SK-N-SH (cell line): ENCODE measurements at regions not wholly inside any gene's neighbourhood (a gene's known extent, or its start where the extent isn't known, plus 50 kb on each side); places are given as distances from the start of the nearest gene placed in this dataset.

Source experiments
- CTCF ChIA-PET: fragments of 300-600, 350-600 bp; formaldehyde crosslinking; extraction: SDS; loops from one replicate; lab custom pipeline; 2021; lab: Yijun Ruan, JAX
- POLR2A ChIA-PET: fragments of 350-600 bp; sonication (Branson Sonifier 250); formaldehyde crosslinking; extraction: SDS; loops from one replicate; lab custom pipeline; 2020; ENCODE audit warnings: antibody characterized with exemption, inconsistent platforms; lab: Yijun Ruan, JAX
- DNase-seq: peaks from one replicate; pipeline ENCODE4 v3.0.0; 2012
- H2AFZ ChIP-seq: fragments of 200-600 bp; sonication (generic); 2 replicates; pipeline ENCODE4 v1.8.1; 2016; ENCODE audit warnings: antibody characterized with exemption, mild to moderate bottlenecking, low read depth
- H3F3A ChIP-seq: fragments of 200-600 bp; sonication (generic); replicated peaks from 2 replicates; pipeline ENCODE3; 2016; ENCODE audit warnings: antibody characterized with exemption, mild to moderate bottlenecking; ENCODE audit not compliant: insufficient read depth
- H3K27ac ChIP-seq, 2 experiments: fragments of 200-500 bp in 1 of 2; fragments of 200-600 bp in 1 of 2; sonication (Bioruptor generic) in 1 of 2; sonication (generic), shearing (Covaris generic) in 1 of 2; 2 replicates each; pipeline versions ENCODE4 v1.5.1 to v1.6.1; 2014 to 2016; ENCODE audit warnings: low read depth in 2 of 2, inconsistent platforms in 1 of 2, low read length in 1 of 2, mild to moderate bottlenecking in 1 of 2, mixed read lengths in 1 of 2
- H3K27me3 ChIP-seq: fragments of 200-600 bp; sonication (generic), shearing (Covaris generic); 2 replicates; pipeline ENCODE4 v1.6.1; 2016; ENCODE audit warnings: mixed run types; ENCODE audit not compliant: insufficient read depth
- H3K36me3 ChIP-seq, 2 experiments: fragments of 200-500 bp in 1 of 2; fragments of 200-600 bp in 1 of 2; sonication (Bioruptor generic) in 1 of 2; sonication (generic) in 1 of 2; replicated peaks in 1 of 2; 2 replicates each; pipeline versions ENCODE3 to v1.5.1; 2014 to 2016; ENCODE audit warnings: low read length in 1 of 2, mild to moderate bottlenecking in 1 of 2; ENCODE audit not compliant: insufficient read depth in 2 of 2, control insufficient read depth in 1 of 2
- H3K4me1 ChIP-seq, 2 experiments: fragments of 200-500 bp in 1 of 2; fragments of 200-600 bp in 1 of 2; sonication (Bioruptor generic) in 1 of 2; sonication (generic), shearing (Covaris generic) in 1 of 2; 2 replicates each; pipeline versions ENCODE4 v1.5.1 to v1.6.1; 2014 to 2016; ENCODE audit warnings: low read depth in 1 of 2, low read length in 1 of 2, mixed run types in 1 of 2; ENCODE audit not compliant: insufficient read depth in 2 of 2, control insufficient read depth in 1 of 2
- H3K4me2 ChIP-seq: fragments of 200-600 bp; sonication (generic), shearing (Covaris generic); 2 replicates; pipeline ENCODE4 v1.6.1; 2017; ENCODE audit warnings: mixed run types
- H3K4me3 ChIP-seq, 2 experiments: fragments of 200-500 bp in 1 of 2; fragments of 200-600 bp in 1 of 2; sonication (Bioruptor generic) in 1 of 2; sonication (generic), shearing (Covaris generic) in 1 of 2; 2 replicates each; pipeline versions ENCODE4 v1.5.1 to v1.8.1; 2014 to 2016; ENCODE audit warnings: low read depth in 2 of 2, inconsistent platforms in 1 of 2, low read length in 1 of 2, mild to moderate bottlenecking in 1 of 2, mixed read lengths in 1 of 2, moderate library complexity in 1 of 2
- H3K79me2 ChIP-seq: fragments of 200-600 bp; sonication (generic); 2 replicates; pipeline ENCODE4 v1.8.1; 2017; ENCODE audit warnings: mild to moderate bottlenecking; ENCODE audit not compliant: insufficient read depth
- H3K9ac ChIP-seq: fragments of 200-600 bp; sonication (generic); 2 replicates; pipeline ENCODE4 v1.6.1; 2017; ENCODE audit warnings: mixed run types
- H3K9me2 ChIP-seq: fragments of 200-600 bp; sonication (generic); 2 replicates; pipeline ENCODE4 v1.6.1; 2017; ENCODE audit warnings: mixed run types
- H3K9me3 ChIP-seq: fragments of 200-600 bp; sonication (generic); 2 replicates; pipeline ENCODE4 v1.6.1; 2017; ENCODE audit warnings: mixed run types, mild to moderate bottlenecking, moderate library complexity
- H4K20me1 ChIP-seq: fragments of 200-600 bp; sonication (generic); 2 replicates; pipeline ENCODE4 v1.6.1; 2017; ENCODE audit warnings: mild to moderate bottlenecking, mixed run types; ENCODE audit not compliant: insufficient read depth
- CHD2 ChIP-seq: fragments of 150-350 bp; IDR thresholded peaks from 2 replicates; pipeline ENCODE4 v1.6.1; 2018; ENCODE audit warnings: low read length; ENCODE audit not compliant: partially characterized antibody
- ELF1 ChIP-seq: IDR thresholded peaks from 2 replicates; pipeline ENCODE4 v1.4.0; 2012
- EP300 ChIP-seq, 2 experiments: IDR thresholded peaks; 2 replicates each; pipeline versions ENCODE4 v1.4.0 to v1.6.1; 2012; ENCODE audit warnings: borderline replicate concordance in 1 of 2, low read depth in 1 of 2, low read length in 1 of 2
- EZH2phosphoT487 ChIP-seq: fragments of 200-600 bp; sonication (generic); IDR thresholded peaks from 2 replicates; pipeline ENCODE4 v1.6.1; 2017; ENCODE audit warnings: low read depth, mixed run types, mild to moderate bottlenecking, antibody characterized with exemption, moderate library complexity, borderline replicate concordance
- FOXJ3 ChIP-seq: sonication (generic); formaldehyde crosslinking; IDR thresholded peaks from 2 replicates; pipeline ENCODE4 v1.5.1; 2020; ENCODE audit warnings: mild to moderate bottlenecking, missing genetic modification reagents
- GABPA ChIP-seq: IDR thresholded peaks from 2 replicates; pipeline ENCODE4 v1.4.0; 2012; ENCODE audit warnings: low read depth, mild to moderate bottlenecking
- JUND ChIP-seq: IDR thresholded peaks from 2 replicates; pipeline ENCODE4 v1.4.0; 2012
- NFIC ChIP-seq: IDR thresholded peaks from 2 replicates; pipeline ENCODE4 v1.4.0; 2012; ENCODE audit warnings: borderline replicate concordance
- NRF1 ChIP-seq: IDR thresholded peaks from 2 replicates; pipeline ENCODE4 v1.6.1; 2012; ENCODE audit warnings: low read depth, mild to moderate bottlenecking, low read length
- RAD21 ChIP-seq: IDR thresholded peaks from 2 replicates; pipeline ENCODE4 v1.6.1; 2012; ENCODE audit warnings: mild to moderate bottlenecking, low read length
- RCOR1 ChIP-seq: fragments of 150-350 bp; IDR thresholded peaks from 2 replicates; pipeline ENCODE4 v1.6.1; 2017; ENCODE audit warnings: antibody characterized with exemption, low read length
- REST ChIP-seq: IDR thresholded peaks from 2 replicates; pipeline ENCODE4 v1.6.1; 2012; ENCODE audit warnings: mild to moderate bottlenecking, low read depth, low read length, moderate library complexity
- RFX5 ChIP-seq: IDR thresholded peaks from 2 replicates; pipeline ENCODE4 v1.6.1; 2012; ENCODE audit warnings: mild to moderate bottlenecking, improper control_type of control experiment, low read length
- RXRA ChIP-seq: IDR thresholded peaks from 2 replicates; pipeline ENCODE4 v1.4.0; 2012; ENCODE audit warnings: low read depth, mild to moderate bottlenecking, borderline replicate concordance
- SIN3A ChIP-seq: IDR thresholded peaks from 2 replicates; pipeline ENCODE4 v1.6.1; 2012; ENCODE audit warnings: low read depth, mild to moderate bottlenecking, low read length, moderate library complexity, borderline replicate concordance
- SMC3 ChIP-seq: IDR thresholded peaks from 2 replicates; pipeline ENCODE4 v1.6.1; 2012; ENCODE audit warnings: low read depth, low read length, improper control_type of control experiment
- TAF1 ChIP-seq: IDR thresholded peaks from 2 replicates; pipeline ENCODE4 v1.6.1; 2012; ENCODE audit warnings: low read depth, mild to moderate bottlenecking, low read length, moderate library complexity, borderline replicate concordance
- USF2 ChIP-seq: fragments of 150-350 bp; IDR thresholded peaks from 2 replicates; pipeline ENCODE4 v1.6.1; 2017; ENCODE audit warnings: antibody characterized with exemption, low read length, low read depth, borderline replicate concordance
- YY1 ChIP-seq: IDR thresholded peaks from 2 replicates; pipeline ENCODE4 v1.4.0; 2012; ENCODE audit warnings: low read depth, mild to moderate bottlenecking
- WGBS: methylation state at CpG from one replicate; pipeline ENCODE4 v1.1.6; 2017; ENCODE audit warnings: low lambda C conversion rate; 5-methylcytosine and 5-hydroxymethylcytosine counted together
- TF ChIP-seq, protein P1 (sequence below): IDR thresholded peaks from 2 replicates; pipeline ENCODE4 v1.4.0; 2012; ENCODE audit warnings: low read depth, borderline replicate concordance
- TF ChIP-seq, protein P2 (sequence below): fragments of 150-350 bp; IDR thresholded peaks from 2 replicates; pipeline ENCODE4 v1.6.1; 2016; ENCODE audit warnings: mild to moderate bottlenecking, low read depth, low read length

DNA sequence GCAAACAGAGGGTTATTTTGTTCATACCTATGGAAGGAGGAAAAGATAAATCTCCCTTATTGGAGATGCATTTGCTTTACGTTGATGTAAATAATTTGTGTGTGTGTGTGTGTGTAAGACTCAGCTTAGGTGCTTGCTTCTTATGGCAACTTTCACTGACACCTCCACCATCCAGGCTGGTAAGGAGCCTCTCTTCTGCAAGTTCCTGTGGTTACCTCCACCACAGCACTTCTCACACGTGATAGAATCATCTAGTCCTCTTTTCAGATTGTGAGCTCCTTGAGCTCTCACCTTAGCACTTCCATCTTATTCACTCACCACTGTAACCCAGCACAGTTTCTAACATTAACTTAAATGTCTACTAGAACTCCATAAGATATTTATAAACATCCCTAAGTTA, 553.7 kb downstream of the FGF13 start:
- DNase-seq, result no peak
- H4K20me1 ChIP-seq, result no peaks in the 10 kb centered on the region
- no peak overlapping the region for H2AFZ ChIP-seq
- H3K9me2 ChIP-seq, result no peaks in the 10 kb centered on the region
- no peaks in the 10 kb centered on the region for H3K36me3 ChIP-seq
- H3K4me3 ChIP-seq, result no peak overlapping the region
- H3K79me2 ChIP-seq, result no peaks in the 10 kb centered on the region
- POLR2A ChIA-PET, result no interaction called here
- no peak for TF ChIP-seq ELF1
- no peak for TF ChIP-seq RXRA
- no peak for TF ChIP-seq NRF1
- no peak for TF ChIP-seq RFX5
- no peak for TF ChIP-seq TAF1
- TF ChIP-seq, protein P1, sequence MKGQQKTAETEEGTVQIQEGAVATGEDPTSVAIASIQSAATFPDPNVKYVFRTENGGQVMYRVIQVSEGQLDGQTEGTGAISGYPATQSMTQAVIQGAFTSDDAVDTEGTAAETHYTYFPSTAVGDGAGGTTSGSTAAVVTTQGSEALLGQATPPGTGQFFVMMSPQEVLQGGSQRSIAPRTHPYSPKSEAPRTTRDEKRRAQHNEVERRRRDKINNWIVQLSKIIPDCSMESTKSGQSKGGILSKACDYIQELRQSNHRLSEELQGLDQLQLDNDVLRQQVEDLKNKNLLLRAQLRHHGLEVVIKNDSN, result no peak
- no peak for TF ChIP-seq YY1
- TF ChIP-seq FOXJ3 (CRISPR knock-in tag), result no peak
- TF ChIP-seq JUND, result no peak
- H3K27ac ChIP-seq, result no peak overlapping the region
- no peak overlapping the region for H3K4me2 ChIP-seq
- no peaks in the 10 kb centered on the region for H3F3A ChIP-seq
- H3K27me3 ChIP-seq, result no peaks in the 10 kb centered on the region
- CTCF ChIA-PET, result no interaction called here
- no peaks in the 10 kb centered on the region for H3K4me1 ChIP-seq
- H3K9ac ChIP-seq, result no peak overlapping the region
- no peaks in the 10 kb centered on the region for H3K9me3 ChIP-seq
- 0% methylated on average over 2 of the region's 2 CpGs for WGBS

DNA sequence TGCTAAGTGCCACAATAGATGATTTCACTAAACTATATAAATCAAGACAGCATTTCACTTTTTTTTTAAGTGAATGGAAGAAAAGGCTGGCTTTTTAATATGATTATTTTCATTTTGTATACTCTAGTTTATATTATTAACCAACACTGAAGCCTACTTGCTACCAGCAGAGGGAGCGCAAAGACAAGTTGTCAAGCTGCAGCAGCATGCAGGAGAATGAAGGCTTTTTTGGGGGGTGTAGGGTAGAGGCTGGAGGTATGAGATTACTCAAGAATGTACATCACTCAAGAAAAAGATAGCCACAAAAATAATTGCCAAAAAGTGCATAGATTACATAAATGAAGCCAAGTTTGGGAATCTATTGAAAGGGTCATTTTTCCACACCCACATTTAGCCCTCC, 519.5 kb downstream of the FGF13 start:
- ChIA-PET POLR2A (no interaction called here), CTCF (interaction anchor here (0.6 to 1.2 kb wide), 6 partner anchors 13 to 1368 kb away, joined by 3 to 9 read pairs (median 4); no protein-coding TSS in a partner anchor)
- Histone ChIP-seq H3K27ac (no peak overlapping the region), H4K20me1 (no peaks in the 10 kb centered on the region), H3K79me2 (no peaks in the 10 kb centered on the region), H2AFZ (no peak overlapping the region), H3K9me2 (no peaks in the 10 kb centered on the region), H3F3A (no peaks in the 10 kb centered on the region), H3K27me3 (no peaks in the 10 kb centered on the region), H3K36me3 (no peaks in the 10 kb centered on the region), H3K9ac (no peak overlapping the region), H3K9me3 (no peaks in the 10 kb centered on the region), H3K4me3 (no peak overlapping the region), H3K4me1 (no peaks in the 10 kb centered on the region), H3K4me2 (no peak overlapping the region)
- DNase-seq, result peak; percentile 1
- WGBS, result 4% methylated on average over 1 of the region's 1 CpG
- TF ChIP-seq GABPA (no peak), RCOR1 (no peak), RXRA (no peak), SMC3 (peak; percentile 28), CHD2 (no peak), NRF1 (no peak), USF2 (no peak), RFX5 (no peak), REST (no peak), TAF1 (no peak), EP300 (IDR thresholded peaks at IDR 0.05; ENCODE audit: borderline replicate concordance in 1 of 2, low read depth in 1 of 2, low read length in 1 of 2) (no peak), EZH2phosphoT487 (no peak), RAD21 (peak; percentile 64), JUND (no peak), FOXJ3 (CRISPR knock-in tag) (no peak), SIN3A (no peak), NFIC (no peak)
- TF ChIP-seq, protein P2, sequence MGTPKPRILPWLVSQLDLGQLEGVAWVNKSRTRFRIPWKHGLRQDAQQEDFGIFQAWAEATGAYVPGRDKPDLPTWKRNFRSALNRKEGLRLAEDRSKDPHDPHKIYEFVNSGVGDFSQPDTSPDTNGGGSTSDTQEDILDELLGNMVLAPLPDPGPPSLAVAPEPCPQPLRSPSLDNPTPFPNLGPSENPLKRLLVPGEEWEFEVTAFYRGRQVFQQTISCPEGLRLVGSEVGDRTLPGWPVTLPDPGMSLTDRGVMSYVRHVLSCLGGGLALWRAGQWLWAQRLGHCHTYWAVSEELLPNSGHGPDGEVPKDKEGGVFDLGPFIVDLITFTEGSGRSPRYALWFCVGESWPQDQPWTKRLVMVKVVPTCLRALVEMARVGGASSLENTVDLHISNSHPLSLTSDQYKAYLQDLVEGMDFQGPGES, result no peak
